Calu3 (cell line): ENCODE measurements at regions not wholly inside any gene's neighbourhood (a gene's known extent, or its start where the extent isn't known, plus 50 kb on each side); places are given as distances from the start of the nearest gene placed in this dataset.

Experiments used
- BruUV-seq: library from RNA; stranded (reverse); fragments of 400-500 nt; replicated peaks from 2 replicates; lab custom pipeline; 2021; lab: Mats Ljungman, UMichigan
- CTCF ChIA-PET: fragments of 300-600 bp; sonication (Branson Sonifier 250); formaldehyde crosslinking; loops from one replicate; lab custom pipeline; 2022; ENCODE audit warnings: antibody characterized with exemption; lab: Charles Lee
- DNase-seq: peaks from one replicate; pipeline ENCODE4 v3.0.0; 2022
- H3K27ac Mint-ChIP-seq: one replicate; pipeline ENCODE4 v1.8.0; 2022; ENCODE audit warnings: mixed read lengths; ENCODE audit not compliant: unreplicated experiment
- H3K27me3 Mint-ChIP-seq: one replicate; pipeline ENCODE4 v1.8.0; 2022; ENCODE audit warnings: mixed read lengths; ENCODE audit not compliant: unreplicated experiment
- H3K36me3 Mint-ChIP-seq: one replicate; pipeline ENCODE4 v1.8.0; 2022; ENCODE audit warnings: mild to moderate bottlenecking, moderate library complexity, mixed read lengths; ENCODE audit not compliant: insufficient read depth, unreplicated experiment
- H3K4me1 Mint-ChIP-seq: one replicate; pipeline ENCODE4 v1.8.0; 2022; ENCODE audit warnings: mild to moderate bottlenecking, low read depth, mixed read lengths; ENCODE audit not compliant: unreplicated experiment
- H3K4me3 Mint-ChIP-seq: one replicate; pipeline ENCODE4 v1.8.0; 2022; ENCODE audit warnings: mild to moderate bottlenecking, low read depth, moderate library complexity, mixed read lengths; ENCODE audit not compliant: unreplicated experiment
- H3K9me3 Mint-ChIP-seq: one replicate; pipeline ENCODE4 v1.8.0; 2022; ENCODE audit warnings: low read depth, mixed read lengths; ENCODE audit not compliant: unreplicated experiment
- CTCF ChIP-seq: fragments of 200-600 bp; IDR thresholded peaks from one replicate; pipeline ENCODE4 v1.8.0; 2022; ENCODE audit warnings: antibody characterized with exemption; ENCODE audit not compliant: unreplicated experiment
- intact Hi-C: fragments of 100-400 bp; cut with micrococcal nuclease; formaldehyde crosslinking; loops from one replicate; pipeline ENCODE4 v1.10.0; 2022; ENCODE audit not compliant: unreplicated experiment

- H3K9me3 Mint-ChIP-seq: peaks cover 3% of the 10 kb centered on the region
Measured at GRCh38 chr3:1963896-1964295, 134.8 kb upstream of the CNTN4 start.

GRCh38 chr3:1967525-1967924, 131.1 kb upstream of the CNTN4 start:
- Mint-ChIP-seq H3K36me3 (no peaks in the 10 kb centered on the region), H3K27ac (no peak overlapping the region), H3K27me3 (no peaks in the 10 kb centered on the region), H3K4me3 (no peak overlapping the region), H3K4me1 (no peaks in the 10 kb centered on the region), H3K9me3 (peaks cover 3% of the 10 kb centered on the region)
- intact Hi-C loops: no loop called here
- TF ChIP-seq CTCF: no peak
- no TSS peak for BruUV-seq
- no peak for DNase-seq
- CTCF ChIA-PET: no interaction called here

More at GRCh38 chr3:1963896-1964295, 134.8 kb upstream of the CNTN4 start:
- Mint-ChIP-seq H3K4me3 (no peak overlapping the region), H3K36me3 (no peaks in the 10 kb centered on the region), H3K4me1 (no peaks in the 10 kb centered on the region), H3K27ac (no peak overlapping the region), H3K27me3 (no peaks in the 10 kb centered on the region)
- intact Hi-C loops: no loop called here
- BruUV-seq: no TSS peak
- CTCF ChIA-PET: no interaction called here
- no peak for DNase-seq
- no peak for TF ChIP-seq CTCF

GRCh38 chr3:1969281-1969680, 129.4 kb upstream of the CNTN4 start:
- Mint-ChIP-seq H3K9me3 (peaks cover 3% of the 10 kb centered on the region), H3K36me3 (no peaks in the 10 kb centered on the region), H3K4me3 (no peak overlapping the region), H3K27ac (no peak overlapping the region), H3K27me3 (no peaks in the 10 kb centered on the region), H3K4me1 (no peaks in the 10 kb centered on the region)
- intact Hi-C loops: no loop called here
- BruUV-seq: no TSS peak
- TF ChIP-seq CTCF: no peak
- DNase-seq: no peak
- CTCF ChIA-PET: interaction anchor here (0.6 kb wide), 1 partner anchor 800 kb away, joined by 4 read pairs; no protein-coding TSS in a partner anchor

GRCh38 chr3:1971780-1972179, 126.9 kb upstream of the CNTN4 start:
- H3K27ac Mint-ChIP-seq: no peak overlapping the region
- H3K36me3 Mint-ChIP-seq: no peaks in the 10 kb centered on the region
- no peak for TF ChIP-seq CTCF
- DNase-seq: no peak
- CTCF ChIA-PET: no interaction called here
- no peaks in the 10 kb centered on the region for H3K27me3 Mint-ChIP-seq
- no peak overlapping the region for H3K4me3 Mint-ChIP-seq
- peaks cover 7% of the 10 kb centered on the region for H3K9me3 Mint-ChIP-seq
- no peaks in the 10 kb centered on the region for H3K4me1 Mint-ChIP-seq
- no TSS peak for BruUV-seq
- intact Hi-C loops: no loop called here
